ENCODE measurements at regions not wholly inside any gene's neighbourhood (a gene's known extent, or its start where the extent isn't known, plus 50 kb on each side); places are given as distances from the start of the nearest gene placed in this dataset.
"Not testable (repeated sequence)": the region's sequence is repeated elsewhere in the genome, so short reads cannot be mapped to it uniquely, and the experiment has no call there.

GRCh38 chr21:5975719-5976118 is 4545.7 kb upstream of the TPTE start:
- DNase-seq: not testable (repeated sequence)

- not testable (repeated sequence) for DNase-seq
These were observed 4523.8 kb upstream of the TPTE start for GRCh38 chr21:5997586-5997985.

GRCh38 chr21:6015422-6016057 is 4505.8 kb upstream of the TPTE start:
- not testable (repeated sequence) for DNase-seq

GRCh38 chr21:6020460-6020859 is 4500.9 kb upstream of the TPTE start:
- DNase-seq: not testable (repeated sequence)

GRCh38 chr21:6020953-6021716 is 4500.2 kb upstream of the TPTE start:
- not testable (repeated sequence) for DNase-seq

- not testable (repeated sequence) for DNase-seq
These were observed 4499.6 kb upstream of the TPTE start for GRCh38 chr21:6021717-6022270.

- DNase-seq: not testable (repeated sequence)
These were observed 4498.1 kb upstream of the TPTE start for GRCh38 chr21:6023331-6023730.

GRCh38 chr21:6025139-6025538 is 4496.2 kb upstream of the TPTE start:
- DNase-seq: not testable (repeated sequence)

GRCh38 chr21:6027497-6027896 is 4493.9 kb upstream of the TPTE start:
- DNase-seq: not testable (repeated sequence)

- DNase-seq: not testable (repeated sequence)
These were observed 4487.2 kb upstream of the TPTE start for GRCh38 chr21:6034124-6034678.

- DNase-seq: not testable (repeated sequence)
These were observed 4486.4 kb upstream of the TPTE start for GRCh38 chr21:6034820-6035473.

GRCh38 chr21:6035474-6036155 is 4485.8 kb upstream of the TPTE start:
- DNase-seq: not testable (repeated sequence)

- DNase-seq: not testable (repeated sequence)
These were observed 4482.2 kb upstream of the TPTE start for GRCh38 chr21:6039224-6039623.

- DNase-seq: not testable (repeated sequence)
These were observed 4481.3 kb upstream of the TPTE start for GRCh38 chr21:6040095-6040494.

- DNase-seq: not testable (repeated sequence)
These were observed 4477.7 kb upstream of the TPTE start for GRCh38 chr21:6043430-6044275.

- not testable (repeated sequence) for DNase-seq
These were observed 4476.7 kb upstream of the TPTE start for GRCh38 chr21:6044695-6045094.

GRCh38 chr21:6049930-6050329 is 4471.5 kb upstream of the TPTE start:
- not testable (repeated sequence) for DNase-seq

- not testable (repeated sequence) for DNase-seq
These were observed 4469.3 kb upstream of the TPTE start for GRCh38 chr21:6052109-6052508.

GRCh38 chr21:6053145-6053544 is 4468.2 kb upstream of the TPTE start:
- DNase-seq: not testable (repeated sequence)

GRCh38 chr21:6058997-6059396 is 4462.4 kb upstream of the TPTE start:
- DNase-seq: not testable (repeated sequence)

GRCh38 chr21:6060054-6060681 is 4461.2 kb upstream of the TPTE start:
- DNase-seq: not testable (repeated sequence)

Data from right hindlimb (tissue), 1 donor.